Stomach (tissue), 8 donors: ENCODE measurements at regions not wholly inside any gene's neighbourhood (a gene's known extent, or its start where the extent isn't known, plus 50 kb on each side); places are given as distances from the start of the nearest gene placed in this dataset.

ENCODE experiments used
- DNase-seq, 2 donors: peaks; one replicate each; pipeline versions ENCODE4 v3.0.0 to v3.0.0-alpha.2; 2013 to 2019
- H3K27ac ChIP-seq, 5 donors: fragments of 200-600 bp in 4 of 5; sonication (generic) in 4 of 5; one replicate each; pipeline ENCODE4 v1.5.1; 2013 to 2019; ENCODE audit warnings: mild to moderate bottlenecking in 1 of 5, moderate library complexity in 1 of 5
- H3K27me3 ChIP-seq, 3 donors: fragments of 200-600 bp; sonication (generic); one replicate each; pipeline ENCODE4 v1.5.1; 2017 to 2019; ENCODE audit warnings: mixed run types in 1 of 3
- H3K36me3 ChIP-seq, 4 donors: fragments of 200-600 bp; sonication (generic); 1 replicate in 3 of 4; 2 replicates in 1 of 4; pipeline ENCODE4 v1.5.1; 2016 to 2019
- H3K4me1 ChIP-seq, 4 donors: fragments of 200-600 bp; sonication (generic); one replicate each; pipeline ENCODE4 v1.5.1; 2016 to 2019
- H3K4me3 ChIP-seq, 4 donors: fragments of 200-600 bp; sonication (generic) in 3 of 4; one replicate each; pipeline ENCODE4 v1.5.1; 2016 to 2019; ENCODE audit warnings: mild to moderate bottlenecking in 1 of 4
- H3K9me3 ChIP-seq, 4 donors: fragments of 200-600 bp; sonication (generic); one replicate each; pipeline ENCODE4 v1.5.1; 2016 to 2019
- EP300 ChIP-seq: sonication (generic); formaldehyde crosslinking; IDR thresholded peaks from one replicate; pipeline ENCODE4 v1.6.1; 2017; ENCODE audit warnings: antibody characterized with exemption
- POLR2A ChIP-seq, 4 donors: fragments of 450-650 bp; IDR thresholded peaks; one replicate each; pipeline ENCODE4 v1.6.1; 2016; ENCODE audit warnings: antibody characterized with exemption in 4 of 4, control low read depth in 2 of 4, mild to moderate bottlenecking in 1 of 4, moderate library complexity in 1 of 4
- POLR2AphosphoS5 ChIP-seq, 3 donors: sonication (generic); formaldehyde crosslinking; IDR thresholded peaks; one replicate each; pipeline ENCODE4 v1.6.1; 2016; ENCODE audit warnings: antibody characterized with exemption in 3 of 3
- WGBS, 5 donors: extraction: QIAGEN DNeasy Blood & Tissue Kit in 3 of 5; methylation state at CpG; one replicate each; pipeline versions ENCODE4 v1.1.5 to v1.1.7; 2013 to 2018; 5-methylcytosine and 5-hydroxymethylcytosine counted together
- intact Hi-C: fragments of 100-400 bp; cut with DNase I; formaldehyde crosslinking; loops from one replicate; pipeline ENCODE4 v1.15.1; 2023; ENCODE audit warnings: low total_unique reads
- TF ChIP-seq, protein P1 (sequence below), 7 experiments: fragments of 450-650 bp in 4 of 7; fragments of 200-600 bp in 3 of 7; sonication (generic) in 3 of 7; IDR thresholded peaks; one replicate each; pipeline ENCODE4 v1.5.1; 2016 to 2019; ENCODE audit warnings: antibody characterized with exemption in 7 of 7, control low read depth in 2 of 7, mild to moderate bottlenecking in 1 of 7
- donor health status: healthy with polysubstance abuse.
- donor health status: Bipolar disorder and iron deficiency.
- donor health status: healthy.

DNA sequence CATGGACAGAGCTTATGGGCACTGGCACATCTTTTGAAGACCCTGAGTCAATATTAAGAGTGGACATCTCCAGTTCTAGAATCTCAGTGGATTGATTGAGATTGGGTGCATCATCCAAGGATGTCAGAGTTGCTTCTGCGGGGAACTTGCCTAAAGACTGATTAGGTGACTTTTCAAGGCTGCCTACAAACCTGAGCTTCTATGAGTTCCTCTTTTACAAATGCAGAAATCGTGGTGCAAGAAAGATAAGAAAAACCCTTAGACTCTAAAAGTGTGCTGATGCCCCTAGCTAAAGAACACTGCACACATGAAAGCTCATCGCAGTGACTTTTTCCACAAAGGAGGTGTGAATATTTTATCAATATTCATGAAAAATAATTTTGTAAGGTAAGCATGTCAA, 86.8 kb upstream of the NEDD4L start:
- intact Hi-C loops: no loop called here
- Histone ChIP-seq H3K36me3 (no peaks in the 10 kb centered on the region), H3K4me3 (no peak overlapping the region), H3K9me3 (no peaks in the 10 kb centered on the region), H3K27ac (no peak overlapping the region), H3K27me3 (no peaks in the 10 kb centered on the region), H3K4me1 (peaks cover 0 to 4% (median 0%) of the 10 kb centered on the region in 4 donors)
- 77 to 87% (median 79%) methylated on average over 3 of the region's 3 CpGs for WGBS, 5 donors
- TF ChIP-seq POLR2A (IDR thresholded peaks at IDR 0.05) (no peak), POLR2AphosphoS5 (IDR thresholded peaks at IDR 0.05) (no peak), EP300 (no peak)
- TF ChIP-seq, protein P1, sequence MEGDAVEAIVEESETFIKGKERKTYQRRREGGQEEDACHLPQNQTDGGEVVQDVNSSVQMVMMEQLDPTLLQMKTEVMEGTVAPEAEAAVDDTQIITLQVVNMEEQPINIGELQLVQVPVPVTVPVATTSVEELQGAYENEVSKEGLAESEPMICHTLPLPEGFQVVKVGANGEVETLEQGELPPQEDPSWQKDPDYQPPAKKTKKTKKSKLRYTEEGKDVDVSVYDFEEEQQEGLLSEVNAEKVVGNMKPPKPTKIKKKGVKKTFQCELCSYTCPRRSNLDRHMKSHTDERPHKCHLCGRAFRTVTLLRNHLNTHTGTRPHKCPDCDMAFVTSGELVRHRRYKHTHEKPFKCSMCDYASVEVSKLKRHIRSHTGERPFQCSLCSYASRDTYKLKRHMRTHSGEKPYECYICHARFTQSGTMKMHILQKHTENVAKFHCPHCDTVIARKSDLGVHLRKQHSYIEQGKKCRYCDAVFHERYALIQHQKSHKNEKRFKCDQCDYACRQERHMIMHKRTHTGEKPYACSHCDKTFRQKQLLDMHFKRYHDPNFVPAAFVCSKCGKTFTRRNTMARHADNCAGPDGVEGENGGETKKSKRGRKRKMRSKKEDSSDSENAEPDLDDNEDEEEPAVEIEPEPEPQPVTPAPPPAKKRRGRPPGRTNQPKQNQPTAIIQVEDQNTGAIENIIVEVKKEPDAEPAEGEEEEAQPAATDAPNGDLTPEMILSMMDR (IDR thresholded peaks at IDR 0.05): no peak
- no peak for DNase-seq

DNA sequence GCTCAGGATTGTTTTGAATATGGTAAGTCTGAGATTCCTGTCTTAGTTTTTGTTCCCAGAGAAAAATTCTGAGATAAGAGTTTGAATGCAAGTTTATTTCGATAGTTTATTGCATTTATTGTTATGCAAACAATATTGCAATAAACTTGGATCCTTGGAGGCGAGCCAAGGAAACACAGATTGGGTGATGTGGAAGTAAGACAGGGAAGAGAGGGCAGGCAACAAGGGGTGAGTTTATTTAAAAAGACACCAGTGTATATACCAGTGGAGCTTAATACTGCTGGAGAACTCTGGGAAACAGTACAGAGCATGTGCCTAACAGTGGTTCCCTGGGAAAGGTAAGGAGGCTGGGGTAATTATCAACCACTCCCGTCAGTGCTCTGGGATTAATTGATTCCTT, 87.5 kb upstream of the NEDD4L start:
- H3K27me3 ChIP-seq: no peaks in the 10 kb centered on the region
- TF ChIP-seq POLR2A (IDR thresholded peaks at IDR 0.05): no peak
- TF ChIP-seq POLR2AphosphoS5 (IDR thresholded peaks at IDR 0.05): no peak
- TF ChIP-seq EP300: no peak
- TF ChIP-seq, protein P1 (IDR thresholded peaks at IDR 0.05): no peak
- H3K4me3 ChIP-seq: no peak overlapping the region
- WGBS, 5 donors: 55 to 62% (median 60%) methylated on average over 3 of the region's 3 CpGs
- no peaks in the 10 kb centered on the region for H3K9me3 ChIP-seq
- no peak for DNase-seq
- intact Hi-C loops: no loop called here
- no peaks in the 10 kb centered on the region for H3K36me3 ChIP-seq
- peaks cover 0 to 10% (median 0%) of the 10 kb centered on the region in 4 donors for H3K4me1 ChIP-seq
- H3K27ac ChIP-seq: no peak overlapping the region

DNA sequence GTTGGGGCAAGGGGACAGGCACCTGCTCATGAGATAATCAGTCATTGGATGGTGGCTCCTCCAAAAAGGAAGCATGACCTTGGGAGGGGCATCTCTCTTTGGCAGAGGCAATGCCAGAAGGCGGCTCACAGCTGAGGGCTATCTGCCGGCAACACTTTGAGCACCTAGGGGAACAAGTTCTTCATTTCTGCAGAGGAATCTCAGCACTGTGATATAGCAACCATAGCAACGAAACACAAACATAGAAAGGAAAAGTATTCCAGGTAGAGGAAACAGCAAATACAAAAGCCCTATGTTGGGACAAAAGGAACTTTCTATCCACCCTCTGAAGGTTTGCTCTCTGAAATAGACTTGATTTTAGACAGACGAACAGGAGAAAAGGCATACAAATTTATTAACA, 89.1 kb upstream of the NEDD4L start:
- H3K36me3 ChIP-seq: no peaks in the 10 kb centered on the region
- WGBS, 5 donors: 24 to 68% (median 43%) methylated on average over 4 of the region's 4 CpGs
- peak in 1 of 2 donors; percentile 82 for DNase-seq
- no peak for TF ChIP-seq EP300
- TF ChIP-seq POLR2AphosphoS5 (IDR thresholded peaks at IDR 0.05): peak in 1 of 3 donors; percentile 42
- intact Hi-C loops: no loop called here
- peaks cover 0 to 10% (median 0%) of the 10 kb centered on the region in 4 donors for H3K4me1 ChIP-seq
- peak overlapping the region in 1 of 5 donors; percentile 44 for H3K27ac ChIP-seq
- no peaks in the 10 kb centered on the region for H3K9me3 ChIP-seq
- H3K4me3 ChIP-seq: no peak overlapping the region
- no peaks in the 10 kb centered on the region for H3K27me3 ChIP-seq

DNA sequence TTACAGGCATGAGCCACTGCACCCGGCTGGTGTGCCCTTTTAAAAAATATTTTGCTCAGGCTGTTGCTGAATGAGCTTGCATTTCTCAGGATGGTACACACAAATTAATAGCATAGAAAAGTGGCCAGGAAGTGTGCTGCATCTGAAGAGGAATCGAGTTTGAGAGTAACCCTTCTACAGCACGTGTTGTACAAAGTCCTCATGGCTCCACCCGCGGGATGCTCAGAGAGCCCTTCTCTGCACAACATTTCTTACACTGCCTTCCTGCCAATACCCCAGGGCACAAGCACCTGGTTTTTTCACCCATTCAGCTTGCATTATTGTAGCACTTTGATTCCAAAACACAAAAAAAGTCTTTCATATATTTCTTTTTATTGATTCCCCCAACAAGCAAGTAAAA, 90.1 kb upstream of the NEDD4L start:
- no peaks in the 10 kb centered on the region for H3K36me3 ChIP-seq
- H3K27me3 ChIP-seq: no peaks in the 10 kb centered on the region
- H3K27ac ChIP-seq: no peak overlapping the region
- intact Hi-C loops: no loop called here
- no peak for DNase-seq
- peaks cover 0 to 10% (median 0%) of the 10 kb centered on the region in 4 donors for H3K4me1 ChIP-seq
- WGBS, 5 donors: 50 to 70% (median 64%) methylated on average over 5 of the region's 5 CpGs
- no peak overlapping the region for H3K4me3 ChIP-seq
- TF ChIP-seq, protein P1 (IDR thresholded peaks at IDR 0.05): no peak
- TF ChIP-seq EP300: no peak
- TF ChIP-seq POLR2A (IDR thresholded peaks at IDR 0.05): no peak
- no peak for TF ChIP-seq POLR2AphosphoS5 (IDR thresholded peaks at IDR 0.05)
- no peaks in the 10 kb centered on the region for H3K9me3 ChIP-seq

DNA sequence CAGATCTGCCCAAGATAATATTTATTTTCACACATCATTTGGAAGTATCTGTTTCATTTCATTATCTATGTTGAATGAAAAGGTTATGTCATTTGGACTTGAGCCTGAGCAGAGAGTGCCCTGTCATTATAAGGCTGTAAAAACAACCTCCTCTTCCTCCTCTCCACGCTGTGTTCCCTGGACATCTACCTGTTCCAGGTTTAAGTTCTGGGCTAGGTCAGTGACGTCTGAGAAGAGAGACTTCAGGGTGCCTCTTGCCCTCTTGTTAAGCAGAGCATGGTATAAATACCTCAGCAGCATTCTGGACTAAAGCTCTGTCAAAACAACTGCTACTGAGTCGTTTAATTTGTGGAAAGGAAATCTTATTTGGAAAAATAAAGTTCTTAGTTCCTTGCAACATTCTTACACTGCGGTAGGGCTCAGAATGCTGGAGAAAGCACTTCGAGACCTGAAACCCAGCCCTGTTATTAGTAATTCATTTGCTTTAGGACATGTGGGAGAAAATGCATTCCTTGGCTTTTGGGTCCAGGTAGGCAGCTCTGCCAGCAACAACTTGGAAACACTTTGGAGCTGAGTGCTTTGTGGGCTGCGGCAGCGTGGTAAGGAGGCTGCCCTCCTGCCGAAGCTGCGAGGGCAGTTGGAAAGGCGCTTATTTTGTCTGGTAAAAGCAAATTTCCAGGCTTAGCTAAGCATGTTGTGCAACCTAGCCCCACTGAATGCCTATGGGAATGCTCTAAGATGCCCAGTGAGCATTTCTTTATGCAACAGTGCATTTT, 91.8 kb upstream of the NEDD4L start:
- DNase-seq: no peak
- no peak overlapping the region for H3K27ac ChIP-seq
- 69 to 83% (median 72%) methylated on average over 6 to 10 of the region's 10 CpGs for WGBS, 5 donors

More for the DNA sequence above, 91.8 kb upstream of the NEDD4L start:
- intact Hi-C loops: no loop called here
- H3K36me3 ChIP-seq: no peaks in the 10 kb centered on the region
- no peak overlapping the region for H3K4me3 ChIP-seq
- TF ChIP-seq, protein P1 (IDR thresholded peaks at IDR 0.05): no peak
- TF ChIP-seq POLR2A (IDR thresholded peaks at IDR 0.05) (no peak), EP300 (no peak), POLR2AphosphoS5 (IDR thresholded peaks at IDR 0.05) (no peak)
- peaks cover 0 to 10% (median 0%) of the 10 kb centered on the region in 4 donors for H3K4me1 ChIP-seq
- no peaks in the 10 kb centered on the region for H3K27me3 ChIP-seq
- H3K9me3 ChIP-seq: no peaks in the 10 kb centered on the region
